ENCODE measurements at regions not wholly inside any gene's neighbourhood (a gene's known extent, or its start where the extent isn't known, plus 50 kb on each side); places are given as distances from the start of the nearest gene placed in this dataset.

- no peak overlapping the region for H3K9ac ChIP-seq
- no peaks in the 10 kb centered on the region for H3K36me3 ChIP-seq
- no peak for TF ChIP-seq EZH2phosphoT487 (IDR thresholded peaks at IDR 0.05)
- TF ChIP-seq EZH2 (IDR thresholded peaks at IDR 0.05) = no peak
- peaks cover 6% of the 10 kb centered on the region for H3K4me1 ChIP-seq
- Mint-ChIP-seq H3K27me3 (ENCODE audit: insufficient read depth, low read depth) (peaks cover 2% of the 10 kb centered on the region), H3K4me1 (peaks cover 3% of the 10 kb centered on the region), H3K36me3 (no peaks in the 10 kb centered on the region), H3K9me3 (no peaks in the 10 kb centered on the region), H3K27ac (no peak overlapping the region), H3K4me3 (no peak overlapping the region)
- H3K27ac ChIP-seq = no peak overlapping the region
- H4K20me1 ChIP-seq (ENCODE audit: low read depth) = no peaks in the 10 kb centered on the region
- H3F3A ChIP-seq (ENCODE audit: low read depth) = no peaks in the 10 kb centered on the region
- no peaks in the 10 kb centered on the region for H3K27me3 ChIP-seq
- H2AFZ ChIP-seq (replicated peaks) = no peak overlapping the region
- H3K9me3 ChIP-seq (ENCODE audit: low read depth) = no peaks in the 10 kb centered on the region
- DNase-seq (ENCODE audit: low spot score) = no peak
- H3K4me3 ChIP-seq = no peak overlapping the region
- H3K79me2 ChIP-seq (ENCODE audit: low read depth) = no peaks in the 10 kb centered on the region
- no peak overlapping the region for H3K4me2 ChIP-seq
Observed at GRCh38 chr12:115194448-115194847, 510.5 kb upstream of the TBX3 start.

DNA sequence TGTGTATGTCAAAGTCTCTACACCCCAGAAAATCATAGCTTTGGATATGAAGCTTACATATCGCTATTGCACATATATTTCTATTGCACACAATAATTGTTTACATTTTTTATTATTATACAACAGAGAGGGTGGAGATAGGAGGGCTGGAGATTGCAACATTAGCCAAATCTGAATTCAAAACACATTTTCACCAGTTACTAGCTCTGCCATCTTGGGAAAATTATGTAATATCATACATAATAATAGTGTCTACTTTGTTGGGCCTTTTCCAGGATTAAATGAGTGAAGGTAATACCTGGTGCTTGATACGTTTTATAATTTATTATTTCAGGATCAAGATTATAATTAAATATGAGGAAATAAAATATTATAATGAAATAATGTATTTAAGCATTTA is 507.4 kb upstream of the TBX3 start:
- H3K4me1 Mint-ChIP-seq = no peaks in the 10 kb centered on the region
- Histone ChIP-seq H3K4me1 (peaks cover 6% of the 10 kb centered on the region), H3K9me3 (ENCODE audit: low read depth) (no peaks in the 10 kb centered on the region), H2AFZ (replicated peaks) (no peak overlapping the region), H3K27me3 (no peaks in the 10 kb centered on the region), H3K4me3 (no peak overlapping the region), H3K27ac (no peak overlapping the region), H3F3A (ENCODE audit: low read depth) (no peaks in the 10 kb centered on the region), H3K9ac (no peak overlapping the region), H4K20me1 (ENCODE audit: low read depth) (no peaks in the 10 kb centered on the region), H3K36me3 (no peaks in the 10 kb centered on the region), H3K79me2 (ENCODE audit: low read depth) (no peaks in the 10 kb centered on the region), H3K4me2 (no peak overlapping the region)
- H3K27me3 Mint-ChIP-seq (ENCODE audit: insufficient read depth, low read depth) = no peaks in the 10 kb centered on the region
- H3K27ac Mint-ChIP-seq = no peak overlapping the region
- TF ChIP-seq EZH2phosphoT487 (IDR thresholded peaks at IDR 0.05) (no peak), EZH2 (IDR thresholded peaks at IDR 0.05) (no peak)
- TF ChIP-seq, protein P1, sequence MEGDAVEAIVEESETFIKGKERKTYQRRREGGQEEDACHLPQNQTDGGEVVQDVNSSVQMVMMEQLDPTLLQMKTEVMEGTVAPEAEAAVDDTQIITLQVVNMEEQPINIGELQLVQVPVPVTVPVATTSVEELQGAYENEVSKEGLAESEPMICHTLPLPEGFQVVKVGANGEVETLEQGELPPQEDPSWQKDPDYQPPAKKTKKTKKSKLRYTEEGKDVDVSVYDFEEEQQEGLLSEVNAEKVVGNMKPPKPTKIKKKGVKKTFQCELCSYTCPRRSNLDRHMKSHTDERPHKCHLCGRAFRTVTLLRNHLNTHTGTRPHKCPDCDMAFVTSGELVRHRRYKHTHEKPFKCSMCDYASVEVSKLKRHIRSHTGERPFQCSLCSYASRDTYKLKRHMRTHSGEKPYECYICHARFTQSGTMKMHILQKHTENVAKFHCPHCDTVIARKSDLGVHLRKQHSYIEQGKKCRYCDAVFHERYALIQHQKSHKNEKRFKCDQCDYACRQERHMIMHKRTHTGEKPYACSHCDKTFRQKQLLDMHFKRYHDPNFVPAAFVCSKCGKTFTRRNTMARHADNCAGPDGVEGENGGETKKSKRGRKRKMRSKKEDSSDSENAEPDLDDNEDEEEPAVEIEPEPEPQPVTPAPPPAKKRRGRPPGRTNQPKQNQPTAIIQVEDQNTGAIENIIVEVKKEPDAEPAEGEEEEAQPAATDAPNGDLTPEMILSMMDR (IDR thresholded peaks at IDR 0.05) = no peak
- H3K36me3 Mint-ChIP-seq = no peaks in the 10 kb centered on the region
- no peaks in the 10 kb centered on the region for H3K9me3 Mint-ChIP-seq
- DNase-seq (ENCODE audit: low spot score) = no peak
- no peak overlapping the region for H3K4me3 Mint-ChIP-seq

GRCh38 chr12:115190010-115190770 is 506.2 kb upstream of the TBX3 start:
- Mint-ChIP-seq H3K9me3 (no peaks in the 10 kb centered on the region), H3K27me3 (ENCODE audit: insufficient read depth, low read depth) (no peaks in the 10 kb centered on the region), H3K4me1 (no peaks in the 10 kb centered on the region), H3K27ac (no peak overlapping the region), H3K4me3 (no peak overlapping the region), H3K36me3 (no peaks in the 10 kb centered on the region)
- Histone ChIP-seq H3K4me2 (no peak overlapping the region), H3K4me1 (peaks cover 6% of the 10 kb centered on the region), H3F3A (ENCODE audit: low read depth) (no peaks in the 10 kb centered on the region), H2AFZ (replicated peaks) (peak overlapping the region; percentile 77), H3K4me3 (no peak overlapping the region), H3K36me3 (no peaks in the 10 kb centered on the region), H3K9ac (no peak overlapping the region), H3K27me3 (no peaks in the 10 kb centered on the region), H3K79me2 (ENCODE audit: low read depth) (no peaks in the 10 kb centered on the region), H3K27ac (no peak overlapping the region), H4K20me1 (ENCODE audit: low read depth) (no peaks in the 10 kb centered on the region), H3K9me3 (ENCODE audit: low read depth) (no peaks in the 10 kb centered on the region)
- DNase-seq (ENCODE audit: low spot score) = no peak
- TF ChIP-seq EZH2phosphoT487 (IDR thresholded peaks at IDR 0.05) = no peak
- TF ChIP-seq, protein P1 (IDR thresholded peaks at IDR 0.05) = no peak
- TF ChIP-seq EZH2 (IDR thresholded peaks at IDR 0.05) = no peak

DNA sequence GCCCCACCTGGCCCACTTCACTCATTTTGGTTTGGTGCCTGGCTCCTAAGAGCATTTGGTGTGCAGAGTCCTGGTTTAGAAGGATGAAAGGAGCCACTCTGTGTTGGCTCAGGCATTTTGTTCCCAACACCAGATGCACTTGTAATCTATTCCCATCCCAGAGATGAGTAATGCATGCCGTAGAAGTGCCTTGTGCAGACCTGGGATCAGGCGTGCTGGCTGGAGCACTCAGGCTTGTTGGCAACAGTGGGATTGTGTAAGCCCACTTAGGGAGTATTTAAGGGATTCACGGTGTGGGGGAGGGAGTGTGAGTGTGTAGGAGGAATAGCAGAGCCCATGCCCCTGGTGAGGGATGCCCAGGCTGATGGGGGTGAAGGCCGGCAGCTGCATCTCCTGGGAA is 501.5 kb upstream of the TBX3 start:
- no peak for DNase-seq (ENCODE audit: low spot score)
- TF ChIP-seq EZH2 (IDR thresholded peaks at IDR 0.05) (no peak), EZH2phosphoT487 (IDR thresholded peaks at IDR 0.05) (no peak)
- TF ChIP-seq, protein P1 (IDR thresholded peaks at IDR 0.05) = no peak
- Mint-ChIP-seq H3K4me3 (no peak overlapping the region), H3K36me3 (no peaks in the 10 kb centered on the region), H3K27me3 (ENCODE audit: insufficient read depth, low read depth) (no peaks in the 10 kb centered on the region), H3K4me1 (no peaks in the 10 kb centered on the region), H3K9me3 (no peaks in the 10 kb centered on the region), H3K27ac (no peak overlapping the region)
- H3K27ac ChIP-seq = no peak overlapping the region
- no peaks in the 10 kb centered on the region for H3K79me2 ChIP-seq (ENCODE audit: low read depth)
- H3K4me2 ChIP-seq = no peak overlapping the region
- no peaks in the 10 kb centered on the region for H3K27me3 ChIP-seq
- H3K4me3 ChIP-seq = no peak overlapping the region
- no peak overlapping the region for H2AFZ ChIP-seq (replicated peaks)
- H3K4me1 ChIP-seq = peaks cover 6% of the 10 kb centered on the region
- no peaks in the 10 kb centered on the region for H3K36me3 ChIP-seq
- H3F3A ChIP-seq (ENCODE audit: low read depth) = no peaks in the 10 kb centered on the region
- no peak overlapping the region for H3K9ac ChIP-seq
- no peaks in the 10 kb centered on the region for H4K20me1 ChIP-seq (ENCODE audit: low read depth)
- no peaks in the 10 kb centered on the region for H3K9me3 ChIP-seq (ENCODE audit: low read depth)
